ENCODE measurements at regions not wholly inside any gene's neighbourhood (a gene's known extent, or its start where the extent isn't known, plus 50 kb on each side); places are given as distances from the start of the nearest gene placed in this dataset.

GRCh38 chr3:29099296-29099695 lies 181.6 kb upstream of the RBMS3 start:
- H3K36me3 ChIP-seq (ENCODE audit: control insufficient read depth, low read depth, low read length) = no peaks in the 10 kb centered on the region
- H3K27me3 ChIP-seq (ENCODE audit: control insufficient read depth, insufficient read depth, low read length) = no peaks in the 10 kb centered on the region
- H3K4me3 ChIP-seq (ENCODE audit: low read length) = no peak overlapping the region
- no peak overlapping the region for H3K9ac ChIP-seq (ENCODE audit: low read length)
- no peaks in the 10 kb centered on the region for H3K9me3 ChIP-seq (ENCODE audit: control insufficient read depth, low read depth, low read length)
- no peak overlapping the region for H3K27ac ChIP-seq (ENCODE audit: low read length)
- peaks cover 8% of the 10 kb centered on the region for H3K4me1 ChIP-seq (ENCODE audit: control insufficient read depth, low read depth, low read length)

- Histone ChIP-seq H3K36me3 (ENCODE audit: control insufficient read depth, low read depth, low read length) (no peaks in the 10 kb centered on the region), H3K9me3 (ENCODE audit: control insufficient read depth, low read depth, low read length) (no peaks in the 10 kb centered on the region), H3K27me3 (ENCODE audit: control insufficient read depth, insufficient read depth, low read length) (no peaks in the 10 kb centered on the region), H3K27ac (ENCODE audit: low read length) (no peak overlapping the region), H3K4me1 (ENCODE audit: control insufficient read depth, low read depth, low read length) (peaks cover 8% of the 10 kb centered on the region), H3K4me3 (ENCODE audit: low read length) (no peak overlapping the region), H3K9ac (ENCODE audit: low read length) (no peak overlapping the region)
These were observed 181.1 kb upstream of the RBMS3 start for GRCh38 chr3:29099775-29100174.

- H3K9ac ChIP-seq (ENCODE audit: low read length) = no peak overlapping the region
- H3K27me3 ChIP-seq (ENCODE audit: control insufficient read depth, insufficient read depth, low read length) = no peaks in the 10 kb centered on the region
- H3K9me3 ChIP-seq (ENCODE audit: control insufficient read depth, low read depth, low read length) = no peaks in the 10 kb centered on the region
- peaks cover 8% of the 10 kb centered on the region for H3K4me1 ChIP-seq (ENCODE audit: control insufficient read depth, low read depth, low read length)
- no peak overlapping the region for H3K4me3 ChIP-seq (ENCODE audit: low read length)
- H3K27ac ChIP-seq (ENCODE audit: low read length) = no peak overlapping the region
- H3K36me3 ChIP-seq (ENCODE audit: control insufficient read depth, low read depth, low read length) = no peaks in the 10 kb centered on the region
These were observed 180.6 kb upstream of the RBMS3 start for GRCh38 chr3:29100292-29100691.

GRCh38 chr3:29128001-29128400 lies 152.9 kb upstream of the RBMS3 start:
- Histone ChIP-seq H3K9ac (ENCODE audit: low read length) (no peak overlapping the region), H3K27me3 (ENCODE audit: control insufficient read depth, insufficient read depth, low read length) (no peaks in the 10 kb centered on the region), H3K4me3 (ENCODE audit: low read length) (no peak overlapping the region), H3K4me1 (ENCODE audit: control insufficient read depth, low read depth, low read length) (no peaks in the 10 kb centered on the region), H3K9me3 (ENCODE audit: control insufficient read depth, low read depth, low read length) (no peaks in the 10 kb centered on the region), H3K27ac (ENCODE audit: low read length) (no peak overlapping the region), H3K36me3 (ENCODE audit: control insufficient read depth, low read depth, low read length) (no peaks in the 10 kb centered on the region)

GRCh38 chr3:29137601-29138000 lies 143.3 kb upstream of the RBMS3 start:
- no peaks in the 10 kb centered on the region for H3K27me3 ChIP-seq (ENCODE audit: control insufficient read depth, insufficient read depth, low read length)
- no peak overlapping the region for H3K4me3 ChIP-seq (ENCODE audit: low read length)
- no peaks in the 10 kb centered on the region for H3K36me3 ChIP-seq (ENCODE audit: control insufficient read depth, low read depth, low read length)
- H3K4me1 ChIP-seq (ENCODE audit: control insufficient read depth, low read depth, low read length) = peaks cover 10% of the 10 kb centered on the region
- no peaks in the 10 kb centered on the region for H3K9me3 ChIP-seq (ENCODE audit: control insufficient read depth, low read depth, low read length)
- no peak overlapping the region for H3K27ac ChIP-seq (ENCODE audit: low read length)
- H3K9ac ChIP-seq (ENCODE audit: low read length) = no peak overlapping the region

- Histone ChIP-seq H3K9me3 (ENCODE audit: control insufficient read depth, low read depth, low read length) (no peaks in the 10 kb centered on the region), H3K4me3 (ENCODE audit: low read length) (no peak overlapping the region), H3K4me1 (ENCODE audit: control insufficient read depth, low read depth, low read length) (peaks cover 10% of the 10 kb centered on the region), H3K27ac (ENCODE audit: low read length) (no peak overlapping the region), H3K27me3 (ENCODE audit: control insufficient read depth, insufficient read depth, low read length) (no peaks in the 10 kb centered on the region), H3K9ac (ENCODE audit: low read length) (no peak overlapping the region), H3K36me3 (ENCODE audit: control insufficient read depth, low read depth, low read length) (no peaks in the 10 kb centered on the region)
These were observed 142.7 kb upstream of the RBMS3 start for GRCh38 chr3:29138171-29138570.

- Histone ChIP-seq H3K4me1 (ENCODE audit: control insufficient read depth, low read depth, low read length) (peaks cover 10% of the 10 kb centered on the region), H3K9me3 (ENCODE audit: control insufficient read depth, low read depth, low read length) (no peaks in the 10 kb centered on the region), H3K27ac (ENCODE audit: low read length) (no peak overlapping the region), H3K9ac (ENCODE audit: low read length) (no peak overlapping the region), H3K4me3 (ENCODE audit: low read length) (no peak overlapping the region), H3K36me3 (ENCODE audit: control insufficient read depth, low read depth, low read length) (no peaks in the 10 kb centered on the region), H3K27me3 (ENCODE audit: control insufficient read depth, insufficient read depth, low read length) (no peaks in the 10 kb centered on the region)
These were observed 140.2 kb upstream of the RBMS3 start for GRCh38 chr3:29140666-29141065.

- H3K27ac ChIP-seq (ENCODE audit: low read length) = no peak overlapping the region
- no peaks in the 10 kb centered on the region for H3K36me3 ChIP-seq (ENCODE audit: control insufficient read depth, low read depth, low read length)
- no peaks in the 10 kb centered on the region for H3K27me3 ChIP-seq (ENCODE audit: control insufficient read depth, insufficient read depth, low read length)
- H3K4me3 ChIP-seq (ENCODE audit: low read length) = no peak overlapping the region
- H3K4me1 ChIP-seq (ENCODE audit: control insufficient read depth, low read depth, low read length) = peaks cover 10% of the 10 kb centered on the region
- H3K9ac ChIP-seq (ENCODE audit: low read length) = no peak overlapping the region
- H3K9me3 ChIP-seq (ENCODE audit: control insufficient read depth, low read depth, low read length) = no peaks in the 10 kb centered on the region
These were observed 139.5 kb upstream of the RBMS3 start for GRCh38 chr3:29141197-29141917.

GRCh38 chr3:29141918-29142275 lies 139.0 kb upstream of the RBMS3 start:
- H3K27ac ChIP-seq (ENCODE audit: low read length) = no peak overlapping the region
- H3K9ac ChIP-seq (ENCODE audit: low read length) = no peak overlapping the region
- peaks cover 10% of the 10 kb centered on the region for H3K4me1 ChIP-seq (ENCODE audit: control insufficient read depth, low read depth, low read length)
- no peaks in the 10 kb centered on the region for H3K36me3 ChIP-seq (ENCODE audit: control insufficient read depth, low read depth, low read length)
- H3K9me3 ChIP-seq (ENCODE audit: control insufficient read depth, low read depth, low read length) = no peaks in the 10 kb centered on the region
- no peaks in the 10 kb centered on the region for H3K27me3 ChIP-seq (ENCODE audit: control insufficient read depth, insufficient read depth, low read length)
- H3K4me3 ChIP-seq (ENCODE audit: low read length) = no peak overlapping the region

GRCh38 chr3:29143151-29143550 lies 137.7 kb upstream of the RBMS3 start:
- Histone ChIP-seq H3K9me3 (ENCODE audit: control insufficient read depth, low read depth, low read length) (no peaks in the 10 kb centered on the region), H3K27ac (ENCODE audit: low read length) (no peak overlapping the region), H3K27me3 (ENCODE audit: control insufficient read depth, insufficient read depth, low read length) (no peaks in the 10 kb centered on the region), H3K36me3 (ENCODE audit: control insufficient read depth, low read depth, low read length) (no peaks in the 10 kb centered on the region), H3K9ac (ENCODE audit: low read length) (no peak overlapping the region), H3K4me3 (ENCODE audit: low read length) (no peak overlapping the region), H3K4me1 (ENCODE audit: control insufficient read depth, low read depth, low read length) (peaks cover 10% of the 10 kb centered on the region)

GRCh38 chr3:29144361-29144760 lies 136.5 kb upstream of the RBMS3 start:
- Histone ChIP-seq H3K27me3 (ENCODE audit: control insufficient read depth, insufficient read depth, low read length) (no peaks in the 10 kb centered on the region), H3K4me1 (ENCODE audit: control insufficient read depth, low read depth, low read length) (peaks cover 10% of the 10 kb centered on the region), H3K27ac (ENCODE audit: low read length) (no peak overlapping the region)

GRCh38 chr3:29144807-29145206 lies 136.1 kb upstream of the RBMS3 start:
- Histone ChIP-seq H3K27me3 (ENCODE audit: control insufficient read depth, insufficient read depth, low read length) (no peaks in the 10 kb centered on the region), H3K4me3 (ENCODE audit: low read length) (no peak overlapping the region), H3K4me1 (ENCODE audit: control insufficient read depth, low read depth, low read length) (peaks cover 10% of the 10 kb centered on the region), H3K9ac (ENCODE audit: low read length) (no peak overlapping the region), H3K9me3 (ENCODE audit: control insufficient read depth, low read depth, low read length) (no peaks in the 10 kb centered on the region), H3K36me3 (ENCODE audit: control insufficient read depth, low read depth, low read length) (no peaks in the 10 kb centered on the region), H3K27ac (ENCODE audit: low read length) (no peak overlapping the region)

More at GRCh38 chr3:29144361-29144760, 136.5 kb upstream of the RBMS3 start:
- H3K4me3 ChIP-seq (ENCODE audit: low read length) = no peak overlapping the region
- no peaks in the 10 kb centered on the region for H3K36me3 ChIP-seq (ENCODE audit: control insufficient read depth, low read depth, low read length)
- no peak overlapping the region for H3K9ac ChIP-seq (ENCODE audit: low read length)
- H3K9me3 ChIP-seq (ENCODE audit: control insufficient read depth, low read depth, low read length) = no peaks in the 10 kb centered on the region
